ENCODE measurements at regions not wholly inside any gene's neighbourhood (a gene's known extent, or its start where the extent isn't known, plus 50 kb on each side); places are given as distances from the start of the nearest gene placed in this dataset.

- TF ChIP-seq, protein P1, sequence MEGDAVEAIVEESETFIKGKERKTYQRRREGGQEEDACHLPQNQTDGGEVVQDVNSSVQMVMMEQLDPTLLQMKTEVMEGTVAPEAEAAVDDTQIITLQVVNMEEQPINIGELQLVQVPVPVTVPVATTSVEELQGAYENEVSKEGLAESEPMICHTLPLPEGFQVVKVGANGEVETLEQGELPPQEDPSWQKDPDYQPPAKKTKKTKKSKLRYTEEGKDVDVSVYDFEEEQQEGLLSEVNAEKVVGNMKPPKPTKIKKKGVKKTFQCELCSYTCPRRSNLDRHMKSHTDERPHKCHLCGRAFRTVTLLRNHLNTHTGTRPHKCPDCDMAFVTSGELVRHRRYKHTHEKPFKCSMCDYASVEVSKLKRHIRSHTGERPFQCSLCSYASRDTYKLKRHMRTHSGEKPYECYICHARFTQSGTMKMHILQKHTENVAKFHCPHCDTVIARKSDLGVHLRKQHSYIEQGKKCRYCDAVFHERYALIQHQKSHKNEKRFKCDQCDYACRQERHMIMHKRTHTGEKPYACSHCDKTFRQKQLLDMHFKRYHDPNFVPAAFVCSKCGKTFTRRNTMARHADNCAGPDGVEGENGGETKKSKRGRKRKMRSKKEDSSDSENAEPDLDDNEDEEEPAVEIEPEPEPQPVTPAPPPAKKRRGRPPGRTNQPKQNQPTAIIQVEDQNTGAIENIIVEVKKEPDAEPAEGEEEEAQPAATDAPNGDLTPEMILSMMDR (IDR thresholded peaks at IDR 0.05) = no peak
- TF ChIP-seq POLR2A (IDR thresholded peaks at IDR 0.05) (no peak), EP300 (IDR thresholded peaks at IDR 0.05) (no peak)
These were observed 290.5 kb upstream of the GADL1 start for GRCh38 chr3:31185062-31185357.
